GM12892 (cell line): ENCODE measurements at regions not wholly inside any gene's neighbourhood (a gene's known extent, or its start where the extent isn't known, plus 50 kb on each side); places are given as distances from the start of the nearest gene placed in this dataset.

Source experiments
- DNase-seq: peaks from one replicate; pipeline ENCODE4 v3.0.0; 2011; ENCODE audit not compliant: insufficient read length
- FAIRE-seq: peaks from 2 replicates; lab custom pipeline; 2011; peaks lifted over from hg19 to GRCh38; lab: Jason Lieb, UNC
- POLR2A ChIP-seq: IDR thresholded peaks from 2 replicates; pipeline ENCODE4 v1.6.1; 2011; ENCODE audit warnings: low read depth, low read length, control low read depth
- POLR2AphosphoS5 ChIP-seq: IDR thresholded peaks from 2 replicates; pipeline ENCODE4 v1.6.1; 2011; ENCODE audit warnings: low read depth, low read length, control low read depth
- TAF1 ChIP-seq: IDR thresholded peaks from 2 replicates; pipeline ENCODE4 v1.6.1; 2011; ENCODE audit warnings: low read depth, mild to moderate bottlenecking, control low read depth, low read length, borderline replicate concordance

DNA sequence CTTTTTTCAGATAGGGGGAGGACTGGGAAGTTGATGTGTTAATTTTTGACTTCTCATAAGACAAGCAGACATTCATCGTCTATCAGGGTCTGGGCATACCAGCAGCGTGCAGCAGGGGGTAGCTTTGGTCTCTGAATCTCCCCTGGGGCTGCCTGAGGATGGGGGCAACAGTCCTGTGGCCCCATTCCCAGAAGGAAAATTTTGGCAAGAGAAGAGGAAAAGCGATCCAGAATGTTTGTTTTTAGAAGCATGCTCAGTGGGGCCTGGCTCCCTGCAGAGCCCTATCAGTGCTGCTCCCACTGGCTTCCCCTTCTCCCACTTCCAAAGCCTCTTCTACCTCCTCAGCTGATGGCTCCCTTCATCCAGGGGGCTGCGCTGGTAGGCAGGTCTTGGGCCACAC is 194.8 kb upstream of the IL12B start:
- DNase-seq (no peak), FAIRE-seq (no peak)
- no peak for TF ChIP-seq POLR2A
- no peak for TF ChIP-seq TAF1
- no peak for TF ChIP-seq POLR2AphosphoS5

GRCh38 chr5:159527546-159528254 is 197.4 kb upstream of the IL12B start:
- DNase-seq, result no peak
- TF ChIP-seq POLR2A, result no peak
- TF ChIP-seq POLR2AphosphoS5, result no peak
- TF ChIP-seq TAF1, result no peak
- FAIRE-seq, result no peak

- TF ChIP-seq TAF1, result no peak
- no peak for TF ChIP-seq POLR2AphosphoS5
- TF ChIP-seq POLR2A, result no peak
- DNase-seq (no peak), FAIRE-seq (no peak)
Measured at GRCh38 chr5:159531554-159532105, 201.3 kb upstream of the IL12B start.

GRCh38 chr5:159533197-159533596 is 202.9 kb upstream of the IL12B start:
- TF ChIP-seq TAF1 (no peak), POLR2A (no peak), POLR2AphosphoS5 (no peak)
- FAIRE-seq (no peak), DNase-seq (no peak)

- DNase-seq, result no peak
- no peak for FAIRE-seq
- no peak for TF ChIP-seq TAF1
- TF ChIP-seq POLR2A, result no peak
- TF ChIP-seq POLR2AphosphoS5, result no peak
Measured at GRCh38 chr5:159536166-159536565, 205.9 kb upstream of the IL12B start.

DNA sequence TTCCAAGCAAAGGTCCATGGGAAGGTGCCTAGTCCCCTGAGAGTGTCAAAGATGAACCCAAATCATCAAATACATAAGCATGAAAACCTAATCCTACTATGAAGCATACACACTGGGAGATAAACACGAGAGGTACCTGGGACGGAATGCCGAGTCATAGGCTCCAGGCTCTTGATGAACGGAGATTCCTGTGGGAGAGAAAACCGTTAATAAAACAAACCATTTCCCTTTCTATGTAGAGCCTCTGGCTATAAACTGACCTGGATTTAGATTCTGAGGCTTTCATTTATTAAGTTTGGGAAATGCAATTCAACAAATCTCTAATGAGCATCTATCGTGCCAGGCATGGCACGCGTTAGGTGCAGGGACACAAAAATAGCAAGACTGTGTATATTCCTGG is 206.4 kb upstream of the IL12B start:
- no peak for TF ChIP-seq TAF1
- TF ChIP-seq POLR2A, result no peak
- no peak for TF ChIP-seq POLR2AphosphoS5
- no peak for FAIRE-seq
- no peak for DNase-seq

DNA sequence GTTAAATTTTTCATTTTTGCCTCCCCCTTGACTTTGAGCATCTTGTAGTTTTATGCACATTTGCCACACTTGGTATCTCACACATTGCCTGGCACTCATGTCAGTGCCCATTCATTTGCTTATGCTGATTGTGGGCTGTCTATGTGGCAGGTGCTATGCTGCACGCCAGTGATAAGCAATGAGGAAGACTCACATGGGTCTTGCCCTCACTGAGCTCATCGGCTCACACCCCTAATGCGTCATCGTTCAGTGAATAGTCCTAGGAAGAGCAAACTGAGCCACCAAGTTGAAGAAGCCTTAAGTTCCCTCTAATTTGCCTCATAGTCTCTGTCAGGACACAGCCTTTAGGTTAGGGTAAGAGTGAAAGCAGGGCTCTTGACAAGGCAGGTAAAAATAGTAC is 209.4 kb upstream of the IL12B start:
- FAIRE-seq (no peak), DNase-seq (no peak)
- TF ChIP-seq TAF1, result no peak
- no peak for TF ChIP-seq POLR2A
- TF ChIP-seq POLR2AphosphoS5, result no peak

- TF ChIP-seq POLR2AphosphoS5, result no peak
- TF ChIP-seq POLR2A, result no peak
- no peak for TF ChIP-seq TAF1
- DNase-seq (no peak), FAIRE-seq (no peak)
Measured at GRCh38 chr5:159543326-159543725, 213.0 kb upstream of the IL12B start.

- no peak for TF ChIP-seq TAF1
- TF ChIP-seq POLR2A, result no peak
- TF ChIP-seq POLR2AphosphoS5, result no peak
- FAIRE-seq (no peak), DNase-seq (no peak)
Measured at GRCh38 chr5:159545156-159545555, 214.9 kb upstream of the IL12B start.

- no peak for DNase-seq
Measured at GRCh38 chr5:159547466-159548195, 217.3 kb upstream of the IL12B start.

GRCh38 chr5:159548517-159548916 is 218.2 kb upstream of the IL12B start:
- no peak for FAIRE-seq
- TF ChIP-seq TAF1, result no peak
- TF ChIP-seq POLR2AphosphoS5, result no peak
- no peak for TF ChIP-seq POLR2A
- DNase-seq, result no peak

More at GRCh38 chr5:159547466-159548195, 217.3 kb upstream of the IL12B start:
- TF ChIP-seq POLR2A (no peak), TAF1 (no peak), POLR2AphosphoS5 (no peak)
- no peak for FAIRE-seq

DNA sequence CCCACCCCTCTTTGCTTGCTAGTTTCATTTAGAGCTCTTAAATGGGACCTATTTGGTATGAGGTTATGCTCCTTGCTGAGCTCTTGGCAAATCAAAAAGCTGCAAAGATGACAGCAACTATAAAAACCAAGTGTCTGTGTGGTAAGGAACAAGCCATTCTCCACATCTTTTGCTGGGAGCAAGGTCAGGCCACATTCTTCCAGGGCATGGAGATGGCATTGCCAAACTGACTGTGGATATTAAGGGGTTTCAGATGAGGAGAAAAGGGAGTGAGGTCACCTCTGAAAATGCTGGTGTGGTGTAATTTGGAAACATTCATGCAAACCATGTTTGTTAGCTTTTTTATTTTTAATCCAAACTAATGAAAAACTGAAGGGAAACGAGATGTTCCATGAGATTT is 218.8 kb upstream of the IL12B start:
- TF ChIP-seq TAF1, result no peak
- TF ChIP-seq POLR2AphosphoS5, result no peak
- TF ChIP-seq POLR2A, result no peak
- DNase-seq (no peak), FAIRE-seq (no peak)
